ENCODE measurements at regions not wholly inside any gene's neighbourhood (a gene's known extent, or its start where the extent isn't known, plus 50 kb on each side); places are given as distances from the start of the nearest gene placed in this dataset.

GRCh38 chr3:59518283-59519055 lies 468.6 kb upstream of the CFAP20DC start:
- TF ChIP-seq CTCF (IDR thresholded peaks at IDR 0.05) = no peak
- no peak overlapping the region for H3K27ac ChIP-seq
- no peaks in the 10 kb centered on the region for H3K36me3 ChIP-seq
- no peak overlapping the region for H3K4me3 ChIP-seq
- no peaks in the 10 kb centered on the region for H3K9me3 ChIP-seq
- no peaks in the 10 kb centered on the region for H3K27me3 ChIP-seq (replicated peaks; ENCODE audit: insufficient read depth)
- no peak for DNase-seq (ENCODE audit: low spot score)
- no peak for ATAC-seq (ENCODE audit: insufficient number of reproducible peaks, low FRiP score, low read depth)
- no peaks in the 10 kb centered on the region for H3K4me1 ChIP-seq (ENCODE audit: control insufficient read depth in 1 of 2, low read depth in 2 of 2)

GRCh38 chr3:59517388-59517787 lies 467.6 kb upstream of the CFAP20DC start:
- H3K4me1 ChIP-seq (ENCODE audit: control insufficient read depth in 1 of 2, low read depth in 2 of 2) = no peaks in the 10 kb centered on the region
- no peak overlapping the region for H3K4me3 ChIP-seq
- H3K27ac ChIP-seq = no peak overlapping the region
- no peaks in the 10 kb centered on the region for H3K36me3 ChIP-seq
- TF ChIP-seq CTCF (IDR thresholded peaks at IDR 0.05) = no peak
- H3K9me3 ChIP-seq = no peaks in the 10 kb centered on the region
- DNase-seq (ENCODE audit: low spot score) = no peak
- H3K27me3 ChIP-seq (replicated peaks; ENCODE audit: insufficient read depth) = no peaks in the 10 kb centered on the region
- ATAC-seq (ENCODE audit: insufficient number of reproducible peaks, low FRiP score, low read depth) = no peak

GRCh38 chr3:59515966-59516365 lies 466.1 kb upstream of the CFAP20DC start:
- no peak for TF ChIP-seq CTCF (IDR thresholded peaks at IDR 0.05)
- Histone ChIP-seq H3K4me3 (no peak overlapping the region), H3K36me3 (no peaks in the 10 kb centered on the region), H3K27ac (no peak overlapping the region), H3K27me3 (replicated peaks; ENCODE audit: insufficient read depth) (no peaks in the 10 kb centered on the region), H3K9me3 (no peaks in the 10 kb centered on the region), H3K4me1 (ENCODE audit: control insufficient read depth in 1 of 2, low read depth in 2 of 2) (no peaks in the 10 kb centered on the region)
- no peak for DNase-seq (ENCODE audit: low spot score)
- ATAC-seq (ENCODE audit: insufficient number of reproducible peaks, low FRiP score, low read depth) = no peak

GRCh38 chr3:59514865-59515482 lies 465.1 kb upstream of the CFAP20DC start:
- no peaks in the 10 kb centered on the region for H3K27me3 ChIP-seq (replicated peaks; ENCODE audit: insufficient read depth)
- DNase-seq (ENCODE audit: low spot score) (no peak), ATAC-seq (ENCODE audit: insufficient number of reproducible peaks, low FRiP score, low read depth) (no peak)
- no peaks in the 10 kb centered on the region for H3K36me3 ChIP-seq
- no peaks in the 10 kb centered on the region for H3K9me3 ChIP-seq
- H3K4me1 ChIP-seq (ENCODE audit: control insufficient read depth in 1 of 2, low read depth in 2 of 2) = no peaks in the 10 kb centered on the region
- H3K27ac ChIP-seq = no peak overlapping the region
- no peak overlapping the region for H3K4me3 ChIP-seq
- TF ChIP-seq CTCF (IDR thresholded peaks at IDR 0.05) = no peak

GRCh38 chr3:59513570-59513969 lies 463.7 kb upstream of the CFAP20DC start:
- Histone ChIP-seq H3K36me3 (no peaks in the 10 kb centered on the region), H3K27ac (no peak overlapping the region), H3K4me3 (no peak overlapping the region), H3K27me3 (replicated peaks; ENCODE audit: insufficient read depth) (no peaks in the 10 kb centered on the region), H3K9me3 (no peaks in the 10 kb centered on the region), H3K4me1 (ENCODE audit: control insufficient read depth in 1 of 2, low read depth in 2 of 2) (no peaks in the 10 kb centered on the region)
- no peak for DNase-seq (ENCODE audit: low spot score)
- no peak for ATAC-seq (ENCODE audit: insufficient number of reproducible peaks, low FRiP score, low read depth)
- TF ChIP-seq CTCF (IDR thresholded peaks at IDR 0.05) = no peak
